ENCODE measurements at regions not wholly inside any gene's neighbourhood (a gene's known extent, or its start where the extent isn't known, plus 50 kb on each side); places are given as distances from the start of the nearest gene placed in this dataset.

DNA sequence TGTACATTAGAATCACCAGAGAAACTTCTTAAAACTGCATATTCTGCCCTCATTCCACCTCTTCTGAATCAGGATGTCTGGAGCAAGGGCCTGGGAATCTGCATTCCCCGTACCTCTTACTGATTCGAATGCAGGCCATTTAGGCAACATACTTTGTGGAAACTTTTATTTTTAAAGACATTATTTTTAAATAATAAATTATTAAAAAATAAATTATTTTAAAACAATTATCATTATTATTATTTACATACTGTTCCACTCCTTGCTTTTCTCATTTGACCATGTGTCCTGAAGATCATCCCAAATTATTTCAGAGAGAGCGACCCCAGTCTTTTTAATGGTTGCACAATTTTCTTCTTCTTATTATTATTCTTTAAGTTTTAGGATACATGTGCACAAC lies 336.6 kb upstream of the TBC1D5 start:
- TF ChIP-seq, protein P1, sequence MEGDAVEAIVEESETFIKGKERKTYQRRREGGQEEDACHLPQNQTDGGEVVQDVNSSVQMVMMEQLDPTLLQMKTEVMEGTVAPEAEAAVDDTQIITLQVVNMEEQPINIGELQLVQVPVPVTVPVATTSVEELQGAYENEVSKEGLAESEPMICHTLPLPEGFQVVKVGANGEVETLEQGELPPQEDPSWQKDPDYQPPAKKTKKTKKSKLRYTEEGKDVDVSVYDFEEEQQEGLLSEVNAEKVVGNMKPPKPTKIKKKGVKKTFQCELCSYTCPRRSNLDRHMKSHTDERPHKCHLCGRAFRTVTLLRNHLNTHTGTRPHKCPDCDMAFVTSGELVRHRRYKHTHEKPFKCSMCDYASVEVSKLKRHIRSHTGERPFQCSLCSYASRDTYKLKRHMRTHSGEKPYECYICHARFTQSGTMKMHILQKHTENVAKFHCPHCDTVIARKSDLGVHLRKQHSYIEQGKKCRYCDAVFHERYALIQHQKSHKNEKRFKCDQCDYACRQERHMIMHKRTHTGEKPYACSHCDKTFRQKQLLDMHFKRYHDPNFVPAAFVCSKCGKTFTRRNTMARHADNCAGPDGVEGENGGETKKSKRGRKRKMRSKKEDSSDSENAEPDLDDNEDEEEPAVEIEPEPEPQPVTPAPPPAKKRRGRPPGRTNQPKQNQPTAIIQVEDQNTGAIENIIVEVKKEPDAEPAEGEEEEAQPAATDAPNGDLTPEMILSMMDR (IDR thresholded peaks at IDR 0.05), result no peak
- TF ChIP-seq POLR2AphosphoS5 (IDR thresholded peaks at IDR 0.05) (no peak), POLR2A (IDR thresholded peaks at IDR 0.05) (no peak), EP300 (IDR thresholded peaks at IDR 0.05; ENCODE audit: low read depth) (no peak)
